ENCODE measurements at regions not wholly inside any gene's neighbourhood (a gene's known extent, or its start where the extent isn't known, plus 50 kb on each side); places are given as distances from the start of the nearest gene placed in this dataset.

GRCh38 chr5:153257381-153257780 lies 233.1 kb upstream of the GRIA1 start:
- TF ChIP-seq POLR2A (IDR thresholded peaks at IDR 0.05; ENCODE audit: low read length) (no peak), EP300 (IDR thresholded peaks at IDR 0.05) (no peak), CTCF (IDR thresholded peaks at IDR 0.05) (no peak), JUNB (IDR thresholded peaks at IDR 0.05) (no peak), HDAC2 (IDR thresholded peaks at IDR 0.05) (no peak), BHLHE40 (IDR thresholded peaks at IDR 0.05; ENCODE audit: low read depth, low read length) (no peak)
